K562 (cell line): ENCODE measurements at regions not wholly inside any gene's neighbourhood (a gene's known extent, or its start where the extent isn't known, plus 50 kb on each side); places are given as distances from the start of the nearest gene placed in this dataset.
A peak's percentile ranks its signal among the peaks of the same experiment; 100 is the strongest.

ENCODE experiments used
- ATAC-seq: fragments of 200-7000 bp; cut with Tn5 transposase; 3 replicates; pipeline ENCODE4 v1.9.1; 2020; ENCODE audit warnings: moderate library complexity
- BruUV-seq: library from RNA; stranded (reverse); fragments of 400-500 nt; replicated peaks from 2 replicates; lab custom pipeline; 2021; lab: Mats Ljungman, UMichigan
- CTCF ChIA-PET: fragments of 300-600 bp; formaldehyde crosslinking; extraction: SDS; loops from one replicate; lab custom pipeline; 2021; ENCODE audit warnings: low intra/inter-chr PET ratio; lab: Yijun Ruan, JAX
- POLR2A ChIA-PET: fragments of 300-600, 350-650 bp; sonication (Branson Sonifier 250); formaldehyde crosslinking; extraction: SDS; loops from one replicate; lab custom pipeline; 2021; ENCODE audit warnings: antibody characterized with exemption, inconsistent platforms; lab: Yijun Ruan, JAX
- DNase-seq, 4 experiments: peaks; one replicate each; pipeline versions ENCODE4 v3.0.0 to v3.0.0-alpha.2; 2011 to 2018; ENCODE audit warnings: low spot score in 3 of 4, mixed read lengths in 3 of 4; ENCODE audit errors: extremely low read depth in 1 of 4
- FAIRE-seq: peaks from 2 replicates; lab custom pipeline; 2011; peaks lifted over from hg19 to GRCh38; lab: Jason Lieb, UNC
- H2AFZ ChIP-seq: 2 replicates; pipeline ENCODE4 v1.6.0; 2011; ENCODE audit warnings: low read depth, low read length, control low read depth, inconsistent platforms
- H3K27ac ChIP-seq: fragments of 200-600 bp; 3 replicates; pipeline ENCODE4 v1.8.0; 2011; ENCODE audit warnings: low read depth, mild to moderate bottlenecking, control low read depth, inconsistent platforms, low read length, moderate library complexity, mixed read lengths; ENCODE audit errors: extremely low read depth
- H3K27me3 ChIP-seq, 2 experiments: fragments of 300-600 bp in 1 of 2; 2 replicates in 1 of 2; 3 replicates in 1 of 2; pipeline versions ENCODE4 v1.6.0 to v1.8.0; 2011; ENCODE audit warnings: inconsistent platforms in 2 of 2, low read length in 2 of 2, mild to moderate bottlenecking in 1 of 2, mixed read lengths in 1 of 2, moderate library complexity in 1 of 2; ENCODE audit not compliant: control insufficient read depth in 2 of 2, insufficient read depth in 2 of 2
- H3K36me3 ChIP-seq: fragments of 300-600 bp; 3 replicates; pipeline ENCODE4 v1.8.0; 2011; ENCODE audit warnings: mild to moderate bottlenecking, low read length, inconsistent platforms; ENCODE audit not compliant: control insufficient read depth, insufficient read depth
- H3K4me1 ChIP-seq, 2 experiments: fragments of 200-600 bp in 1 of 2; replicated peaks in 1 of 2; 2 replicates in 1 of 2; 3 replicates in 1 of 2; pipeline versions ENCODE4 v1.5.1 to v1.8.0; 2011; ENCODE audit warnings: inconsistent platforms in 2 of 2, low read length in 2 of 2, mild to moderate bottlenecking in 1 of 2, mixed read lengths in 1 of 2, moderate library complexity in 1 of 2; ENCODE audit not compliant: control insufficient read depth in 2 of 2, insufficient read depth in 2 of 2
- H3K4me2 ChIP-seq: 2 replicates; pipeline ENCODE4 v1.6.1; 2011; ENCODE audit warnings: low read length, control low read depth, inconsistent platforms, mixed read lengths; ENCODE audit not compliant: insufficient read depth
- H3K4me3 ChIP-seq: fragments of 200-600 bp; sonication (generic), shearing (Covaris generic); 2 replicates; pipeline ENCODE4 v1.5.1; 2016; ENCODE audit warnings: control low read depth, inconsistent platforms
- H3K79me2 ChIP-seq: fragments of 200-600 bp; 3 replicates; pipeline ENCODE4 v1.8.0; 2011; ENCODE audit warnings: low read length, inconsistent platforms; ENCODE audit not compliant: control insufficient read depth, insufficient read depth
- H3K9ac ChIP-seq, 2 experiments: 2 replicates each; pipeline versions ENCODE4 v1.6.0 to v1.6.1; 2011; ENCODE audit warnings: low read depth in 2 of 2, low read length in 2 of 2, control low read depth in 1 of 2, inconsistent platforms in 1 of 2, mild to moderate bottlenecking in 1 of 2, mixed read lengths in 1 of 2; ENCODE audit not compliant: insufficient read depth in 1 of 2
- H3K9me1 ChIP-seq: one replicate; pipeline ENCODE4 v1.6.0; 2011; ENCODE audit warnings: inconsistent platforms, mild to moderate bottlenecking, low read length, moderate library complexity; ENCODE audit not compliant: control insufficient read depth, insufficient read depth
- H3K9me3 ChIP-seq: replicated peaks from 2 replicates; pipeline ENCODE4 v1.5.1; 2011; ENCODE audit warnings: low read depth, low read length, inconsistent platforms; ENCODE audit not compliant: control insufficient read depth, insufficient read depth
- H4K20me1 ChIP-seq: replicated peaks from 2 replicates; pipeline ENCODE4 v1.6.1; 2011; ENCODE audit warnings: low read length, inconsistent platforms, mixed read lengths; ENCODE audit not compliant: control insufficient read depth, insufficient read depth
- C11orf30 ChIP-seq: fragments of 450-650 bp; IDR thresholded peaks from 2 replicates; pipeline ENCODE4 v1.6.1; 2016; ENCODE audit warnings: low read depth, mild to moderate bottlenecking
- CEBPG ChIP-seq, 3 experiments: fragments of 200-800 bp in 1 of 3; sonication (Bioruptor generic) in 1 of 3; sonication (generic) in 1 of 3; formaldehyde crosslinking in 1 of 3; IDR thresholded peaks in 2 of 3; conservative IDR thresholded peaks in 1 of 3; 2 replicates each; pipeline versions ENCODE4 v1.6.1 to v1.8.0; 2016 to 2022; ENCODE audit warnings: missing compliant biosample characterization in 2 of 3, missing genetic modification characterization in 2 of 3, mild to moderate bottlenecking in 1 of 3, missing genetic modification reagents in 1 of 3
- GTF2B ChIP-seq: IDR thresholded peaks from 2 replicates; pipeline ENCODE4 v1.6.1; 2011; ENCODE audit not compliant: insufficient read length; ENCODE audit errors: extremely low read depth
- IFI16 ChIP-seq: fragments of 250-450 bp; sonication (Bioruptor Pico); IDR thresholded peaks from 2 replicates; pipeline ENCODE4 v2.1.2; 2022; ENCODE audit warnings: mild to moderate bottlenecking, inconsistent platforms
- L3MBTL2 ChIP-seq: fragments of 450-650 bp; IDR thresholded peaks from 2 replicates; pipeline ENCODE4 v1.6.1; 2016; ENCODE audit warnings: mild to moderate bottlenecking, moderate library complexity
- NBN ChIP-seq: fragments of 450-650 bp; IDR thresholded peaks from 2 replicates; pipeline ENCODE4 v1.6.1; 2016; ENCODE audit warnings: low read depth, mild to moderate bottlenecking
- NFATC3 ChIP-seq: fragments of 450-650 bp; IDR thresholded peaks from 2 replicates; pipeline ENCODE4 v1.6.1; 2017; ENCODE audit warnings: mild to moderate bottlenecking
- POLR2A ChIP-seq: fragments of 450-650 bp; conservative IDR thresholded peaks from 2 replicates; pipeline ENCODE4 v1.6.1; 2016
- ZBTB1 ChIP-seq: sonication (generic); formaldehyde crosslinking; IDR thresholded peaks from 2 replicates; pipeline ENCODE4 v1.8.1; 2023; ENCODE audit warnings: missing genetic modification reagents, low read depth, mild to moderate bottlenecking, borderline replicate concordance
- ZNF23 ChIP-seq: fragments of 250-450 bp; sonication (Bioruptor Pico); IDR thresholded peaks from 2 replicates; pipeline ENCODE4 v1.4.0; 2020; ENCODE audit warnings: mild to moderate bottlenecking
- WGBS: fragments of 100-300 bp; shearing (Covaris generic); methylation state at CpG from one replicate; pipeline ENCODE4 v1.1.6; 2016; ENCODE audit warnings: low coverage, mixed read lengths; ENCODE audit not compliant: insufficient coverage; ENCODE audit errors: missing lambda C conversion rate; 5-methylcytosine and 5-hydroxymethylcytosine counted together
- in situ Hi-C: fragments of 300-500 bp; cut with MboI; formaldehyde crosslinking; loops from 4 replicates; pipeline ENCODE4 v1.15.0; 2018; ENCODE audit warnings: inconsistent platforms, mixed read lengths
- intact Hi-C: fragments of 100-400 bp; cut with micrococcal nuclease; formaldehyde crosslinking; loops from 2 replicates; pipeline ENCODE4 v1.14.2; 2022

DNA sequence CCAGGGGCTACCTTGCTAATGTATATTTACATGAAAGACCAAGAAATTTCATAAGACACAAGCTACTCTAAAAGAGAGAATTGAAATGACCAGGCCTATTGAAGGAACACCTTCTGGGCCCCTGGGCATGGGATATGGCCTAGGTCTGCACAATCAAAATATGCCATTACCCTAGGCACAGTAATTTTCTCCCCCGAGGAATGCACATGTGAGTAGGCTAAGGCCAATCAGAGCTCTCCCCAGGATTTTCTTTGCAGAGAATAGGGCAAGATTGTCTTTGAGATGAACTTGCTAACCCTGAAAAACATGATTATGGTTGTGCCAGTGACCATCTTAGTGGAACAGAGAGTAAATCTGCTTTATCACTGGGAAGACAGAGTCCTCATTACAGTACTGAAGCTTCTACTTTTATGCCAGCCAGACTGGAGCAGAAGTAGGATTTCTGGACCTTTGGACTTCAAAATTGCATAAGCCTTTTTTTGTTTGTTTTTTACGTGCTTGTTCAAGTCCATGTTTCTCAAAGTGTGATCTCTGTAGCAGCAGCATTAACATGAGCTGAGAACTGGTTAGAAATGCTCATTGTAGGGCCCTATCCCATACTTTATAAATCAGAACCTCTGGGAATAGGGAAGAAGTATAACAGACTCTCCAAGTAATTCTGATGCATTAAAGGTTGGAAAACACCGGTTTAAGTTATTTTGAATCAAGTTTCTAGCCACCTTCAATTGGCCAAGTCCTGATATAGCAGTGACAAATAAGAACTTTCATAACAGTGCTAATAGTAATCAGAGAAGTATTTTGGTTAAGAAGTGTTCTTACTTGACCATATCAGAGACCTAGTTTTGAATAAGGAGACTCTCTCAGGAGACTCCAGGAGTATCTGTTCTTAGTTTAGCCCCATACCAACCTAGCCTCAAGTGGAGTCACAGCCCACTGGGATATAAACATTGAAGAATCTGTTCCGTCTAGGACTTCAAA lies 112.9 kb downstream of the LMO3 start:
- intact Hi-C loops = no loop called here
- CTCF ChIA-PET = no interaction called here

GRCh38 chr12:16495196-16495595 lies 110.8 kb downstream of the LMO3 start:
- TF ChIP-seq GTF2B (no peak), CEBPG (CRISPR knock-in tag; IDR thresholded peaks at IDR 0.05) (no peak), CEBPG (tag; conservative IDR thresholded peaks at IDR 0.05 in 1 of 2, IDR thresholded peaks at IDR 0.05 in 1 of 2) (peak in 1 of 2 experiments; percentile 37; a peak in 1 of 4 replicates)
- H3K9me3 ChIP-seq = no peaks in the 10 kb centered on the region
- no peak overlapping the region for H3K4me2 ChIP-seq
- H3K27me3 ChIP-seq = no peaks in the 10 kb centered on the region
- no peaks in the 10 kb centered on the region for H3K79me2 ChIP-seq
- ChIA-PET CTCF (no interaction called here), POLR2A (no interaction called here)
- in situ Hi-C loops = no loop called here
- no TSS peak for BruUV-seq
- H3K36me3 ChIP-seq = no peaks in the 10 kb centered on the region
- H4K20me1 ChIP-seq = no peaks in the 10 kb centered on the region
- ATAC-seq = no peak
- no peak overlapping the region for H3K9ac ChIP-seq
- H3K4me1 ChIP-seq = no peaks in the 10 kb centered on the region
- no peak for FAIRE-seq
- 8% methylated on average over 1 of the region's 1 CpG for WGBS
- H3K27ac ChIP-seq = no peak overlapping the region
- DNase-seq = no peak
- intact Hi-C loops = no loop called here
- H3K4me3 ChIP-seq = no peak overlapping the region
- H3K9me1 ChIP-seq = no peaks in the 10 kb centered on the region
- H2AFZ ChIP-seq = no peak overlapping the region

More for the DNA sequence above, 112.9 kb downstream of the LMO3 start:
- FAIRE-seq (no peak), DNase-seq (no peak), ATAC-seq (no peak)
- H3K9me1 ChIP-seq = no peaks in the 10 kb centered on the region
- no peaks in the 10 kb centered on the region for H3K36me3 ChIP-seq
- no peak overlapping the region for H3K4me2 ChIP-seq
- H3K4me3 ChIP-seq = no peak overlapping the region
- WGBS = 0% methylated on average over 4 of the region's 4 CpGs
- POLR2A ChIA-PET = no interaction called here
- H3K9ac ChIP-seq = no peak overlapping the region
- in situ Hi-C loops = no loop called here
- BruUV-seq = no TSS peak
- 0 out of 2 replicates have a peak, but pooled peaks cover 2% of the 10 kb centered on the region for H3K9me3 ChIP-seq
- no peak overlapping the region for H2AFZ ChIP-seq
- TF ChIP-seq L3MBTL2 (no peak), C11orf30 (no peak), NFATC3 (no peak), IFI16 (CRISPR knock-in tag) (no peak), POLR2A (no peak), ZBTB1 (no peak), NBN (no peak), ZNF23 (no peak)
- no peaks in the 10 kb centered on the region for H4K20me1 ChIP-seq
- no peak overlapping the region for H3K27ac ChIP-seq
- no peaks in the 10 kb centered on the region for H3K4me1 ChIP-seq
- no peaks in the 10 kb centered on the region for H3K27me3 ChIP-seq
- no peaks in the 10 kb centered on the region for H3K79me2 ChIP-seq
